HepG2 (cell line): ENCODE measurements at regions not wholly inside any gene's neighbourhood (a gene's known extent, or its start where the extent isn't known, plus 50 kb on each side); places are given as distances from the start of the nearest gene placed in this dataset.

Experiments used
- ATAC-seq: fragments of 200-7000 bp; cut with Tn5 transposase; 3 replicates; pipeline ENCODE4 v1.9.1; 2020; ENCODE audit warnings: mild to moderate bottlenecking, moderate library complexity
- BruUV-seq: library from RNA; stranded (reverse); fragments of 400-500 nt; replicated peaks from 2 replicates; lab custom pipeline; 2021; lab: Mats Ljungman, UMichigan
- CTCF ChIA-PET: fragments of 300-600 bp; formaldehyde crosslinking; extraction: SDS; loops from one replicate; lab custom pipeline; 2021; ENCODE audit warnings: low total read pairs, inconsistent platforms, low intra/inter-chr PET ratio; lab: Yijun Ruan, JAX
- POLR2A ChIA-PET: fragments of 350-600 bp; sonication (Branson Sonifier 250); formaldehyde crosslinking; loops from one replicate; lab custom pipeline; 2020; ENCODE audit warnings: antibody characterized with exemption, inconsistent platforms; lab: Yijun Ruan, JAX
- DNase-seq: peaks from one replicate; pipeline ENCODE4 v3.0.0-alpha.2; 2015; ENCODE audit warnings: low spot score
- FAIRE-seq: peaks from 3 replicates; lab custom pipeline; 2011; peaks lifted over from hg19 to GRCh38; lab: Jason Lieb, UNC
- H2AFZ ChIP-seq: one replicate; pipeline ENCODE4 v1.6.1; 2011; ENCODE audit warnings: low read length, inconsistent platforms
- H3K27ac ChIP-seq: fragments of 300-600 bp; 3 replicates; pipeline ENCODE4 v1.8.0; 2011; ENCODE audit warnings: mixed run types, mild to moderate bottlenecking, mixed read lengths, low read length, inconsistent platforms; ENCODE audit not compliant: insufficient read depth; ENCODE audit errors: extremely low read length
- H3K27me3 ChIP-seq, 2 experiments: fragments of 200-600 bp in 1 of 2; 2 replicates in 1 of 2; 3 replicates in 1 of 2; pipeline versions ENCODE4 v1.6.0 to v1.8.0; 2011; ENCODE audit warnings: low read length in 2 of 2, mild to moderate bottlenecking in 2 of 2, moderate library complexity in 2 of 2, inconsistent platforms in 1 of 2; ENCODE audit not compliant: insufficient read depth in 2 of 2, control insufficient read depth in 1 of 2
- H3K36me3 ChIP-seq, 2 experiments: fragments of 200-600 bp in 1 of 2; replicated peaks in 1 of 2; 2 replicates in 1 of 2; 3 replicates in 1 of 2; pipeline versions ENCODE4 v1.5.1 to v1.8.0; 2011; ENCODE audit warnings: low read length in 2 of 2, inconsistent platforms in 1 of 2; ENCODE audit not compliant: insufficient read depth in 2 of 2, control insufficient read depth in 1 of 2
- H3K4me1 ChIP-seq: 2 replicates; pipeline ENCODE4 v1.5.1; 2012; ENCODE audit warnings: low read length, inconsistent platforms; ENCODE audit not compliant: insufficient read depth
- H3K4me2 ChIP-seq: 2 replicates; pipeline ENCODE4 v1.6.0; 2011; ENCODE audit warnings: low read depth, low read length, inconsistent platforms
- H3K4me3 ChIP-seq, 3 experiments: fragments of 200-600 bp in 1 of 3; sonication (generic), shearing (Covaris generic) in 1 of 3; replicated peaks in 1 of 3; 2 replicates each; pipeline ENCODE4 v1.5.1; 2011 to 2016; ENCODE audit warnings: low read length in 3 of 3, inconsistent platforms in 2 of 3, low read depth in 2 of 3, mild to moderate bottlenecking in 2 of 3, control low read depth in 1 of 3, mixed read lengths in 1 of 3; ENCODE audit not compliant: insufficient read depth in 1 of 3
- H3K79me2 ChIP-seq: one replicate; pipeline ENCODE4 v1.6.1; 2011; ENCODE audit warnings: low read length, inconsistent platforms; ENCODE audit not compliant: insufficient read depth
- H3K9ac ChIP-seq: 2 replicates; pipeline ENCODE4 v1.6.0; 2011; ENCODE audit warnings: mild to moderate bottlenecking, low read depth, low read length, inconsistent platforms; ENCODE audit not compliant: insufficient read depth
- H3K9me3 ChIP-seq: 2 replicates; pipeline ENCODE4 v1.5.1; 2012; ENCODE audit warnings: mild to moderate bottlenecking, low read length
- H4K20me1 ChIP-seq: 2 replicates; pipeline ENCODE4 v1.6.0; 2011; ENCODE audit warnings: inconsistent platforms, mild to moderate bottlenecking, low read length, moderate library complexity; ENCODE audit not compliant: insufficient read depth
- ATM ChIP-seq: fragments of 450-650 bp; IDR thresholded peaks from 2 replicates; pipeline ENCODE4 v1.7.1; 2017; ENCODE audit warnings: mild to moderate bottlenecking, borderline replicate concordance
- BATF2 ChIP-seq: sonication (generic); formaldehyde crosslinking; IDR thresholded peaks from 2 replicates; pipeline ENCODE4 v1.8.0; 2022; ENCODE audit warnings: mild to moderate bottlenecking, missing genetic modification reagents, moderate library complexity
- BRF2 ChIP-seq: sonication (generic); formaldehyde crosslinking; IDR thresholded peaks from 2 replicates; pipeline ENCODE4 v1.8.1; 2022; ENCODE audit warnings: mild to moderate bottlenecking, missing genetic modification reagents
- CEBPG ChIP-seq: IDR thresholded peaks from 2 replicates; pipeline ENCODE4 v1.6.1; 2016
- DMTF1 ChIP-seq: sonication (generic); formaldehyde crosslinking; IDR thresholded peaks from 2 replicates; pipeline ENCODE4 v1.4.0; 2020; ENCODE audit warnings: mild to moderate bottlenecking, missing genetic modification reagents
- ELF4 ChIP-seq: sonication (generic); formaldehyde crosslinking; IDR thresholded peaks from 2 replicates; pipeline ENCODE4 v1.5.0; 2020; ENCODE audit warnings: missing genetic modification reagents, mild to moderate bottlenecking, moderate library complexity, borderline replicate concordance
- GTF2F1 ChIP-seq: fragments of 150-350 bp; IDR thresholded peaks from 2 replicates; pipeline ENCODE4 v1.6.1; 2014; ENCODE audit warnings: low read length
- NR2F6 ChIP-seq, 2 experiments: IDR thresholded peaks; 2 replicates each; pipeline ENCODE4 v1.6.1; 2016; ENCODE audit warnings: antibody characterized with exemption in 1 of 2, mild to moderate bottlenecking in 1 of 2
- RFX5 ChIP-seq: IDR thresholded peaks from 2 replicates; pipeline ENCODE4 v1.6.1; 2011; ENCODE audit warnings: low read depth, low read length, improper control_type of control experiment
- RFXAP ChIP-seq: sonication (generic); formaldehyde crosslinking; IDR thresholded peaks from 2 replicates; pipeline ENCODE4 v1.4.0; 2020; ENCODE audit warnings: missing genetic modification reagents, borderline replicate concordance
- TCF7 ChIP-seq: sonication (generic); IDR thresholded peaks from 2 replicates; pipeline ENCODE4 v1.6.1; 2016; ENCODE audit warnings: antibody characterized with exemption, low read depth
- YY1 ChIP-seq: IDR thresholded peaks from 2 replicates; pipeline ENCODE4 v1.6.1; 2011; ENCODE audit warnings: low read length, low read depth, moderate library complexity, mild to moderate bottlenecking; ENCODE audit not compliant: insufficient read depth, insufficient replicate concordance
- ZNF180 ChIP-seq: sonication (generic); formaldehyde crosslinking; IDR thresholded peaks from 2 replicates; pipeline ENCODE4 v1.4.0; 2020; ENCODE audit warnings: low read depth, missing genetic modification reagents, borderline replicate concordance
- ZNF207 ChIP-seq: fragments of 450-650 bp; IDR thresholded peaks from 2 replicates; pipeline ENCODE4 v1.6.1; 2016; ENCODE audit warnings: antibody characterized with exemption, borderline replicate concordance
- ZNF652 ChIP-seq: IDR thresholded peaks from 2 replicates; pipeline ENCODE4 v1.6.1; 2016; ENCODE audit warnings: low read depth, borderline replicate concordance
- ZNF687 ChIP-seq: sonication (generic); formaldehyde crosslinking; IDR thresholded peaks from 2 replicates; pipeline ENCODE4 v1.5.1; 2020; ENCODE audit warnings: mild to moderate bottlenecking, missing genetic modification reagents, moderate library complexity
- WGBS: methylation state at CpG from one replicate; pipeline ENCODE4 v1.1.6; 2017; ENCODE audit warnings: low lambda C conversion rate; 5-methylcytosine and 5-hydroxymethylcytosine counted together
- in situ Hi-C: cut with HindIII; loops from 2 replicates; pipeline ENCODE4 v1.10.0; 2017; ENCODE audit warnings: low pct_unique_long_range_greater_than_20kb; ENCODE audit not compliant: extremely low pct_ligation_motif_present
- intact Hi-C: fragments of 100-400 bp; cut with micrococcal nuclease; formaldehyde crosslinking; loops from one replicate; pipeline ENCODE4 v1.10.0; 2022; ENCODE audit not compliant: unreplicated experiment

GRCh38 chr2:240308111-240308651, 127.3 kb upstream of the GPC1 start (continued):
- TF ChIP-seq ZNF687 (CRISPR knock-in tag): 0 out of 2 replicates have a peak, but pooled peaks have one; percentile 14

GRCh38 chr2:240309214-240309613, 126.2 kb upstream of the GPC1 start:
- DNase-seq (no peak), ATAC-seq (no peak), FAIRE-seq (no peak)
- in situ Hi-C loops (no loop called here), intact Hi-C loops (no loop called here)
- no peaks in the 10 kb centered on the region for H3K4me1 ChIP-seq
- H3K27ac ChIP-seq: no peak overlapping the region
- no peaks in the 10 kb centered on the region for H3K79me2 ChIP-seq
- peaks cover 6 to 44% of the 10 kb centered on the region in 2 experiments; a peak in 4 of 5 replicates for H3K27me3 ChIP-seq
- H3K9me3 ChIP-seq: no peaks in the 10 kb centered on the region
- no peak overlapping the region for H3K9ac ChIP-seq
- no peaks in the 10 kb centered on the region for H3K36me3 ChIP-seq
- BruUV-seq: no TSS peak
- H3K4me3 ChIP-seq: no peak overlapping the region
- WGBS: 29% methylated on average over 1 of the region's 1 CpG
- H2AFZ ChIP-seq: no peak overlapping the region
- ChIA-PET POLR2A (no interaction called here), CTCF (no interaction called here)
- H3K4me2 ChIP-seq: no peak overlapping the region
- no peaks in the 10 kb centered on the region for H4K20me1 ChIP-seq
- TF ChIP-seq ATM (0 out of 2 replicates have a peak, but pooled peaks have one; percentile 23), BRF2 (no peak), NR2F6 (IDR thresholded peaks at IDR 0.05) (no peak), NR2F6 (CRISPR knock-in tag; IDR thresholded peaks at IDR 0.05) (no peak), RFXAP (no peak), BATF2 (CRISPR knock-in tag) (no peak), YY1 (no peak), GTF2F1 (no peak), ZNF207 (0 out of 2 replicates have a peak, but pooled peaks have one; percentile 11), ZNF652 (CRISPR knock-in tag) (no peak), RFX5 (peak; percentile 7; the same call in 1 of the 2 replicates), ZNF180 (CRISPR knock-in tag) (no peak), TCF7 (no peak), CEBPG (CRISPR knock-in tag) (no peak), DMTF1 (no peak), ELF4 (CRISPR knock-in tag) (no peak)
